Thoracic aorta (tissue), 2 donors: ENCODE measurements at regions not wholly inside any gene's neighbourhood (a gene's known extent, or its start where the extent isn't known, plus 50 kb on each side); places are given as distances from the start of the nearest gene placed in this dataset.

ENCODE experiments used
- ATAC-seq: fragments of 150-250 bp; one replicate; pipeline ENCODE4 v1.8.0; 2017; ENCODE audit warnings: low read depth; ENCODE audit not compliant: insufficient number of reproducible peaks, low FRiP score
- DNase-seq: peaks from one replicate; pipeline ENCODE4 v3.0.0-alpha.2; 2020; ENCODE audit warnings: low spot score
- H3K27ac ChIP-seq, 2 donors: fragments of 200-600 bp; sonication (generic); 1 replicate in 1 of 2; 2 replicates in 1 of 2; pipeline ENCODE4 v1.5.1; 2016; ENCODE audit warnings: mild to moderate bottlenecking in 2 of 2, moderate library complexity in 2 of 2
- H3K27me3 ChIP-seq: fragments of 200-600 bp; sonication (generic); replicated peaks from 2 replicates; pipeline ENCODE4 v1.6.0; 2016; ENCODE audit warnings: mild to moderate bottlenecking; ENCODE audit not compliant: insufficient read depth
- H3K36me3 ChIP-seq: fragments of 200-600 bp; sonication (generic); one replicate; pipeline ENCODE4 v1.5.1; 2016
- H3K4me1 ChIP-seq, 2 donors: fragments of 200-600 bp; sonication (generic); 1 replicate in 1 of 2; 2 replicates in 1 of 2; pipeline versions ENCODE4 v1.5.1 to v1.6.0; 2016; ENCODE audit warnings: low read depth in 2 of 2, mild to moderate bottlenecking in 1 of 2; ENCODE audit not compliant: control insufficient read depth in 1 of 2
- H3K4me3 ChIP-seq: fragments of 200-600 bp; sonication (generic); 2 replicates; pipeline ENCODE4 v1.5.1; 2016; ENCODE audit warnings: mild to moderate bottlenecking
- H3K9me3 ChIP-seq: fragments of 200-600 bp; sonication (generic); 2 replicates; pipeline ENCODE4 v1.5.1; 2016
- TF ChIP-seq, protein P1 (sequence below): fragments of 200-600 bp; sonication (generic); IDR thresholded peaks from one replicate; pipeline ENCODE4 v1.5.1; 2019; ENCODE audit warnings: antibody characterized with exemption

DNA sequence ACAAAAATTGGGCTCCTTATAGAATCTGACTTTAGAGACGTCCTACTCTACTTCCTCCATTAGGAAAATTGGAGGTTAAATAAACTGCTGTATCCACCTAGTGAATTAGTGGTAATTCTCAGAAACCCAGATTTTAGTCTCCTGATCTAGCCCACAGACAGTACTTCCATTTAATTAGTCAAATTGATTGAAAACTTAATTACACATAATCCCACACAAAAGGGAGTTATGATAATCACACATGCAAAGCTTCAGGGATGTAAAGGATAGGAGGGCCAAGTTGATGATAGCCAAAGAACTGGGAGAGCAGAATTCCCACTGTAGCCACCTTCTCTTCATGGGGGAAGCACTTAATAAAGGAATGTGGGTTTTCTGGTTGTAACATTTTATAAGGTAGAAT, 471.9 kb downstream of the TMEM182 start:
- TF ChIP-seq, protein P1, sequence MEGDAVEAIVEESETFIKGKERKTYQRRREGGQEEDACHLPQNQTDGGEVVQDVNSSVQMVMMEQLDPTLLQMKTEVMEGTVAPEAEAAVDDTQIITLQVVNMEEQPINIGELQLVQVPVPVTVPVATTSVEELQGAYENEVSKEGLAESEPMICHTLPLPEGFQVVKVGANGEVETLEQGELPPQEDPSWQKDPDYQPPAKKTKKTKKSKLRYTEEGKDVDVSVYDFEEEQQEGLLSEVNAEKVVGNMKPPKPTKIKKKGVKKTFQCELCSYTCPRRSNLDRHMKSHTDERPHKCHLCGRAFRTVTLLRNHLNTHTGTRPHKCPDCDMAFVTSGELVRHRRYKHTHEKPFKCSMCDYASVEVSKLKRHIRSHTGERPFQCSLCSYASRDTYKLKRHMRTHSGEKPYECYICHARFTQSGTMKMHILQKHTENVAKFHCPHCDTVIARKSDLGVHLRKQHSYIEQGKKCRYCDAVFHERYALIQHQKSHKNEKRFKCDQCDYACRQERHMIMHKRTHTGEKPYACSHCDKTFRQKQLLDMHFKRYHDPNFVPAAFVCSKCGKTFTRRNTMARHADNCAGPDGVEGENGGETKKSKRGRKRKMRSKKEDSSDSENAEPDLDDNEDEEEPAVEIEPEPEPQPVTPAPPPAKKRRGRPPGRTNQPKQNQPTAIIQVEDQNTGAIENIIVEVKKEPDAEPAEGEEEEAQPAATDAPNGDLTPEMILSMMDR, result no peak
- no peak overlapping the region for H3K27ac ChIP-seq
- no peaks in the 10 kb centered on the region for H3K9me3 ChIP-seq
- no peak overlapping the region for H3K4me3 ChIP-seq
- no peaks in the 10 kb centered on the region for H3K4me1 ChIP-seq
- H3K36me3 ChIP-seq, result no peaks in the 10 kb centered on the region
- ATAC-seq (no peak), DNase-seq (no peak)
- no peaks in the 10 kb centered on the region for H3K27me3 ChIP-seq

DNA sequence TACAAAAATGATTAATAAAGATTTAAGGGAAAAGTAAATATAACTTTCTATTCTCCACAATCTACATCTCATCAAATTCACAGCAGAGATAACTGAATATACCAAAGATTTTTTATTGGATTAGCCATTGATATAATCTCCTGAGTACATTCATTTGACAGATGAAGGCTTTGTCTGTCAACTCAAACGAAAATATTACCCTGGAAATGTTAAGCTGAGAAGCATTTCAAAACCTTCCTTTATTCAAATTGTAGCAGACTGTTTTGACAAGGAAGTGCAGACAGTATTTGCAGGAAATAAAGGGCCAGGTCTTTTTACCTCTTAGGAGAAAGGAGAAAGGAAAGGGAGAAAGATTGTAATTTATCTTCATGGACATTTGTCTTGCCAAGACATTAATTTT, 473.5 kb downstream of the TMEM182 start:
- ATAC-seq (no peak), DNase-seq (no peak)
- Histone ChIP-seq H3K4me3 (no peak overlapping the region), H3K27me3 (no peaks in the 10 kb centered on the region), H3K4me1 (no peaks in the 10 kb centered on the region), H3K36me3 (no peaks in the 10 kb centered on the region), H3K27ac (no peak overlapping the region), H3K9me3 (no peaks in the 10 kb centered on the region)
- TF ChIP-seq, protein P1, result no peak

DNA sequence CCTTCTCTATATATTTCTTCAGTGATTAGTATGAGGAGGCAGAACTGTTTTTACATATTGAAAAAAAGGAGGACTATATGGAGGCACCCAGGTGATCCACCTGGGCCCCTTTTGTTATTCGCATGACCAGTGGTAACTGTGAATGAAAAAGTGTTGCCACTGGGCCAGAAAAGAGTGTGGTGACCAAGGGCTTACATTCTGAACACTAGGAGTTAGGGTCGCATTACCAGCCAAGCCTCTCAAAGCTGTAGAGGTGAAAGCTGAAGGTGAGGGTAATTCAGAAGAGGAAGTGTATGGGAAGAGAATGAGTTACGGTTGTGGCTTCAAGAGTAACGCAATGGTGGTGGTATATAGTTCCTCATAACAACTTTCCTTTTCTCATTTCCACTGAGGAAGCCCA, 487.6 kb downstream of the TMEM182 start:
- DNase-seq (no peak), ATAC-seq (no peak)
- TF ChIP-seq, protein P1, result no peak
- Histone ChIP-seq H3K27me3 (no peaks in the 10 kb centered on the region), H3K4me3 (no peak overlapping the region), H3K4me1 (no peaks in the 10 kb centered on the region), H3K27ac (no peak overlapping the region), H3K36me3 (no peaks in the 10 kb centered on the region), H3K9me3 (no peaks in the 10 kb centered on the region)

DNA sequence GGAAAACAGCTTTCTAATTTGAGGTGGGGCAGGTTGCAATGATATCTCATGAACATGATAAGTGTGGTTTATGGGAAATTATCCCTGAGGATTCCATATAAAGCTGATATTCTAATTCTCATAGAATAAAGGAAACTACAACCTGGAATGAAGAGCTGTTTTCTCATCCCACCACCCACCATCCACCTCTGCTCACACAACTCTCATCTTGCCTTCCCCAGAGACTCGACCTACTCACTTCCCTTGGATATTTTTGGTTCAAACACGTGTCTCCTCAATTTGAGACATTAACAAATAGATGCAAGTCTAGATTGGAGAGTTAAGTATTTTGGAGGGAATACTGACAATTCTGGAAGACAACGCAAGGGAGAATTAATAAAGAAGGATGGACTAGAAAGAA, 490.9 kb downstream of the TMEM182 start:
- Histone ChIP-seq H3K4me1 (no peaks in the 10 kb centered on the region), H3K9me3 (no peaks in the 10 kb centered on the region), H3K36me3 (no peaks in the 10 kb centered on the region), H3K27me3 (no peaks in the 10 kb centered on the region), H3K4me3 (no peak overlapping the region), H3K27ac (no peak overlapping the region)
- ATAC-seq, result no peak
- TF ChIP-seq, protein P1, result no peak
- no peak for DNase-seq

DNA sequence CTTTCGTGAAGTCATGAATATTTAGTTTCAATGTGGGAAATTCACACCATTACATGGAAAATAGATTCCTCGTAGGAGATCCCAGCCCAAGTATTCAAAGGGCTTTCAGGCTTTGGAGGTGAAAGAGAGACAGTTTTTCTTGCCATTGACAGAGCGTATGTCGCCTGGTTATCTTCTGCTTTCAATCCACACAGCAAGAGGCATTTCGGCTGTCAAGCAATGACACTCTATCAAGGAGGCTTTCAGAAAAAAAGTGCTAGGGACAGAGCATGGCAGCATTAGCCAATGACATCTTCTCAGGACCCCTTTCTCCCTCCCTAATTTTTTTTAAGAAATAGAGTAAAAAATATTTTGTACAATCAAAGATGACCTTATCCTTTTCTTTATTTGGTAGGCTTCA, 492.8 kb downstream of the TMEM182 start:
- no peak for ATAC-seq
- no peak for DNase-seq
- Histone ChIP-seq H3K36me3 (no peaks in the 10 kb centered on the region), H3K4me1 (no peaks in the 10 kb centered on the region), H3K27ac (no peak overlapping the region), H3K27me3 (no peaks in the 10 kb centered on the region), H3K4me3 (no peak overlapping the region), H3K9me3 (no peaks in the 10 kb centered on the region)
- TF ChIP-seq, protein P1, result no peak
